Activated T-helper 1 cell treated with Interleukin-2 at 50 U/mL for 16 hours (primary cell): ENCODE measurements at regions not wholly inside any gene's neighbourhood (a gene's known extent, or its start where the extent isn't known, plus 50 kb on each side); places are given as distances from the start of the nearest gene placed in this dataset.

Experiments used
- DNase-seq: peaks from one replicate; pipeline ENCODE4 v3.0.0-alpha.2; 2020; ENCODE audit warnings: low read depth

GRCh38 chr19:29263305-29264135, 50.6 kb upstream of the UQCRFS1 start:
- peak; percentile 5 for DNase-seq

- no peak for DNase-seq
These were observed 51.9 kb upstream of the UQCRFS1 start for GRCh38 chr19:29264897-29265296.

GRCh38 chr19:29265436-29265835, 52.5 kb upstream of the UQCRFS1 start:
- no peak for DNase-seq

DNA sequence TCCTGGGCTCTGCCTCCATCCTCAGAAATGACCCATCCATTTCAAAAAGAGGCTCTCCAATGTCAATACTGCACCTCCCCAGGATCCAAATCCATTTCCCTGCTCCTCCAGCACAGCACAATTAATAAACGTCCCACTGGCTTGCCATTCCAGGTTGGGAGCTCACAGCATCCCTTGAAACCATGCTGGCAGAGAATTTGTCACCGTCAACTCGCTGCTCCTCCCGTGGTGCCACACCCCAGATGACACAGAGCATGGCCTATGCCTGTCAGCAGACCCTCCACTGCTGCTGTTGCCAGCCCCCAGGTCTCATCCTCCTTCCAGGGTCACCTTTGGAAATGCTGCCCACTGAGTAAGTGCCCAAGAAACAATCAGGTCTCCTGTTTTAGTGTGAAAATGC, 53.0 kb upstream of the UQCRFS1 start:
- DNase-seq, result no peak

DNA sequence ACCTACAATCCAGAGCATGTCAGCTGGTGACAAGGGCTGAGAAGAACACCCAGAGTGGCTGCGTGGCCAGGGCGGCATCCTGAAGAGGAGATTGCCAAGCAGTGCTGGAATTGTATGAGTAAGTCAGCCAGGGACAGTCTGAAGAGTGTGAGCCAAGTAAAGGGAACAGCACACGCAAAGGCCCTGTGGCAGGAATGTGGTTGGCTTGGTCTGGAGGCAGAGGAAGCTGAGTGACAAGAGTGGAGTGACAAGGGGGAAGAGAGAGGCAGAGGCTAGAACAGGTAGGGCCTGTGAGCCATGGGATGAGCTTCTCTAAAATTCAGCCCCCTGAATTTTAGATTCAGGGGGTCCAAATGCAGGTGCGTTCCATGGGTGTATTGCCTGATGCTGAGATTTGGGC, 53.7 kb upstream of the UQCRFS1 start:
- no peak for DNase-seq

DNA sequence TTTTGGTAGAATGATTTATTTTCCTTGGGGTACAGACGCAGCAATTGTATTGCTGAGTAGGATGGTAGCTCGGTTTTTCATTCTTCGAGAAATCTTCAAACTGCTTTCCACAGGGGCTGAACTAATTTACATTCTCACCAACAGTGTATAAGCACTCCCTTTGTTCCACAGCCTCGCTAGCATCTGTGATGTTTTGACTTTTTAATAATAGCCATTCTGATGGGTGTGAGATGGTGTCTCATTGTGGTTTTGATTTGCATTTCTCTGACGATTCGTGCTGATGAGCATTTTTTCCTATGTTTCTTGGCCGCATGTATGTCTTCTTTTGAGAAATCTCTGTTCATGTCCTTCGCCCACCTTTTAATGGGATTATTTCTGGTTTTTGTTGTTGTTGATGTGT, 54.8 kb upstream of the UQCRFS1 start:
- DNase-seq, result no peak

DNA sequence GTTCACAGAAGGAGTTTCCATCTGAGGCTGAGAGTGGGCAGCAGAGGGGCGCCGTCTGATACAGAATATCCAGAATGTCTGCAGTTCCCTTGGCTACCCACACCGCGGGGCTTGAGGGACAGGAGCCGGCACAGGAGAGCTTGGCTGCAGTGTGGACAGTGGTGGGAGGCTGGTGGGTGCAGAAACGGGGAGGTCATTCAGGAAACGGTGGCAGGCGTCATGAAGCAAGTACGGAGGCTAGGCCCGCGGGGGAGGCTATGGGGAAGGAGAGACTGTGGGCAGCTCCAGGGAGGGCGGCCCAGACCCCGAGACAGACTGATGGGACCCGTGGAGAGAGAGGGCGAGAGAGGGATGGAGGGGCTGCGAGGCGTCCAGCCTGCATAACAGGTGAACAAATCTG, 55.2 kb upstream of the UQCRFS1 start:
- no peak for DNase-seq

- no peak for DNase-seq
These were observed 55.9 kb upstream of the UQCRFS1 start for GRCh38 chr19:29268721-29269393.

GRCh38 chr19:29269641-29270040, 56.7 kb upstream of the UQCRFS1 start:
- DNase-seq, result no peak

DNA sequence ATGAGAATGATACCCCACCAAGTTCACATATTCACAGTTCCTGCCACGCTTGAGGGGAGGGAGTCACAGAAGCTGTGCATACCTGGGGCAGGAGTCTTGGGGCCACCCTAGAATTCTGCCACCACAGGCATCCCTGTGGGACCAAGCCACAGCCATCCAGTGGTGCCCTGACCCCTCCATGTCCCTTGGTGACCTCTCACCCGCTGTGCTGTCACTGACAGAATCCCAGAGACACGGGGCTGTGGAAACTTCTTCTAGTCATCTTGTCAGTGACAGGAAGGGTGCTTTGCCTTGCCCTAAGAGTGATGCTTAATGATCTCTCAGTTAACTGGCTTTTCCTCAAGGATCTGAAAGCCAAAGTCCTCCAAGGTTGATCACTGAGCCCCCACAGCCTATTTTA, 58.4 kb upstream of the UQCRFS1 start:
- DNase-seq, result no peak

GRCh38 chr19:29271911-29272310, 59.0 kb upstream of the UQCRFS1 start:
- no peak for DNase-seq

DNA sequence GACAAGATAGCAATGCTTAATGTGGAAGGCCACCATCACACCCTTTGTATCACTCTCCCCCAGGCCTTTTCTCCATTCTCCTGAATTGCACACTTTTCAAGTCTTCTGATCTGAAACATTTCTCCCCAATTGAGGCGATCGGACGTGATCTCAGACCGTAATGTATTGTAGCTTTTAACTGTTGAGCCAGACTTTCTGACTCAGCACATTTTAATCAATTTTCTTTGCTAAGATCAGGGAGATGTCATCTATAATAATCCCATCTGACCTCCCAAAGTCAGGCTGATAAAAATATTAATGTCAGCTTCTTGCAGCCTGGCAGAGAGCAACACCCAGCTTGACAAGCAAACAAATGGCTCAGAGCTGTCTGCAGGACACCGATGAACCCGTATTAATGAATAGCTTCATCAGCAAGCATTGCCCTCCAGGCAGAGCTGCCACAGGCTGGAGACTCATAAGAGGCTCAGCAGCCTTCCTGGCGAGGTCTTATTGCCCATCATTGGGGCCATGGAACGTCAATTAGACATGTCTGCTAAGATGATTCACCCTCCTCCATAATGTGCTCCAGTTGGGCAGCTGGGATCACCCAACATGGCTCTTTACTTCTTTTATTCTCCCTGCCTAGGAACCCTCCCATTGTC, 60.2 kb upstream of the UQCRFS1 start:
- DNase-seq, result no peak

DNA sequence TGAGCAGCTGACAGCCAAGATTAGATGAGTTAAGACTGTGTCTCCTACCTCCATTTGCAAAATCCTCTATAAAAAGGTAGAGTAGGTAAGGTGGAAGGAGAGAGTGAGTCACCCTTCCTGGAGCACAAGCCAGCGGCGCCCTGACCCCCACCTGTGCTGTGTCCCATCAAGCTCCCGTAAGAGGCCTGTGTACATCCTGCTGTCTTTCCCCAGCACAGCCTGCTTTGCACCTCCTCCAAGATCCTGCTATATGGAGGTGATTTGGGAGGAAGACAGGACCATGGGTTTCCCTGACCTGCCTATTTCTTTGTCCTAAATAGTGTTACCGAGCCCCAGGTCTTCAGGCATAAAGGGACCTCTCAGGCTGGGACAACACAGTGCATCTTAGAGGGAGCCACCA, 62.3 kb upstream of the UQCRFS1 start:
- DNase-seq, result no peak

GRCh38 chr19:29277102-29277501, 64.2 kb upstream of the UQCRFS1 start:
- peak; percentile 13 for DNase-seq

DNA sequence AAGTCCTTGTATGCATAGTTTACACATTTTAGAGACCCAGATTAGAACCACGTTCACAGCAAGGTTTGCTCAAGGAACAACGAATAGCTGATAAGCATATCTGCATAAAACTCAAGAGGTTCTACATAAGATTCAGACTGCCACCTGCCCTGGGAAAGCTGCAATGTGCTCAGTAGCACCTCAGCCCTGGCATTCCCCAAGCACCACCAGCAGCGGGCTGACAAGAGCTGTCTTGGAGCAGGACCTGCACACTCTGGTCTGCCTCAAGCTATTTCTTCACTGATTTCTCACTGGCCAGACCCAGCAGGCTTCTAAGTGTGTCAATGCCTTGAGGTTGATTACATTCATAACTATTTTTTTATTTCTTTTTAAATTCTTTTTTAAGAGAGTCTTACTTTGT, 65.8 kb upstream of the UQCRFS1 start:
- no peak for DNase-seq

DNA sequence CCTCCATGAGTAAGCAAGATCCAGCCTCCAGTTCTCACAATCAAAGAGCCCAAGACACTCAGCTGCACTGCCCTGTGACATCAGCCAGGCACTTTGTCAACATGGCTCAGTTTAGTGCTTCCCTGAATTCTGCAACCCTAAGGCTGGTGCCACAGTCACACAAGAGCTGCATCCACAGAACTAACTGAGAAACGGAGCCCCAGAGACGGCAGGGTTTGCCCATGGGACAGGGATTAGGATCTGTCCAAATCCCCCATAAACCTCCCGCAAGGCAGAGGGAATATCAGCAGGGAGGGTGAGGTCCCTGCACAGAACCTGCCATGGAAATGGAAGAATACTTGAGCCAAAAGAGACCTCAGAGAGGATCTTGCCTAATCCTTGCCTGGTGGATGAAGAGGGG, 70.4 kb upstream of the UQCRFS1 start:
- DNase-seq, result no peak

GRCh38 chr19:29285187-29285687, 72.3 kb upstream of the UQCRFS1 start:
- no peak for DNase-seq

- no peak for DNase-seq
These were observed 72.9 kb upstream of the UQCRFS1 start for GRCh38 chr19:29285878-29286277.

DNA sequence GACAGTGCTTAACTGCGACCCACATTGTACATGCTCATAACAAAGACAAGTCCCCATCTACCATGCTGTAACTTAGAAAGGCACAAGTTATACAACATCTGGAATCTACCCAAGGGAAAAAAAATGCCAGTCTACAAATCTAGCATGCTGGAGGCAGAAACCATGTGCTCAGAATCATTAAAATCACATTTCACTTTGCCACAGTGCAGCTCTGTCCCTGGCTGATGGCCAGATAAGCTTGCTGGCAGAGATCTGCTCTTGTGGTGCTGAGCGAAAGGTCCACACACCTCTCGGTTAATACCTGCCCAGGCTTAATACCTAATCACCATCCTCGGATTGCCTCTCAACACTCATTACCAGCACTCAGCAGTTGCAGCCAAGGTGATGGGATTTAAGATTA, 74.1 kb upstream of the UQCRFS1 start:
- DNase-seq, result no peak

DNA sequence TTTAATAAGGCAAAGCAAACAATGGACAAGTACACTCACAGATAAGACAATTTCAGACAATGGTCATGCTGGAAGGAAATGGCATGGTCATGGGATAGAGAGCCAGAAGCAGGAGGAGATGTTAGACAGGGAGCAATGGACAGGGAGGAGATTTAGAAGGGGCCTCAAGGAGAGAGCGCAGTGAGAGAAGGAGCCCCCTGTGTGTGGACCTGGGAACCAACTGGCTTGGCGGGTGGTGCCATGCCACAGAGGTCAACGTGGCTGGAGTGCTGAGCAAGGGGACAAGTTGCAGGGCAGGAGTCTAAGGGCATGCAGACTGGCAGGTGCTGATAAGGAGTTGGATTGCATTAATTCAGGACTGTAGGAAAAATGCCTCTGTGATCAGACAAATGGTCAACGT, 75.3 kb upstream of the UQCRFS1 start:
- DNase-seq, result no peak

- no peak for DNase-seq
These were observed 76.1 kb upstream of the UQCRFS1 start for GRCh38 chr19:29289020-29289419.

GRCh38 chr19:29290853-29291252, 77.9 kb upstream of the UQCRFS1 start:
- DNase-seq, result no peak

GRCh38 chr19:29292153-29292552, 79.2 kb upstream of the UQCRFS1 start:
- no peak for DNase-seq
